Activated naive CD4-positive, alpha-beta T cell treated with anti-CD3 and anti-CD28 coated beads, Interleukin-2, amount 10 ng/mL, durations not matched to agents 7 days and 5 days (primary cell): ENCODE measurements at regions not wholly inside any gene's neighbourhood (a gene's known extent, or its start where the extent isn't known, plus 50 kb on each side); places are given as distances from the start of the nearest gene placed in this dataset.
"Not testable (repeated sequence)": the region's sequence is repeated elsewhere in the genome, so short reads cannot be mapped to it uniquely, and the experiment has no call there.

ENCODE experiments used
- CTCF ChIA-PET: fragments of 350-600 bp; sonication (Branson Sonifier 250); formaldehyde crosslinking; loops from one replicate; lab custom pipeline; 2021; ENCODE audit warnings: antibody characterized with exemption; lab: Charles Lee
- DNase-seq: peaks from one replicate; pipeline ENCODE4 v3.0.0-alpha.2; 2020
- H3K27ac Mint-ChIP-seq: one replicate; pipeline ENCODE4 v1.8.0; 2021; ENCODE audit warnings: mild to moderate bottlenecking, moderate library complexity, mixed read lengths
- H3K27me3 Mint-ChIP-seq: one replicate; pipeline ENCODE4 v1.8.0; 2021; ENCODE audit warnings: mild to moderate bottlenecking, mixed read lengths
- H3K36me3 Mint-ChIP-seq: one replicate; pipeline ENCODE4 v1.8.0; 2021; ENCODE audit warnings: mixed read lengths
- H3K4me1 Mint-ChIP-seq: one replicate; pipeline ENCODE4 v1.8.0; 2021; ENCODE audit warnings: mixed read lengths
- H3K4me3 Mint-ChIP-seq: one replicate; pipeline ENCODE4 v1.8.0; 2021; ENCODE audit warnings: mild to moderate bottlenecking, moderate library complexity, mixed read lengths
- H3K9me3 Mint-ChIP-seq: one replicate; pipeline ENCODE4 v1.8.0; 2021; ENCODE audit warnings: mixed read lengths

GRCh38 chr6:144394210-144394609, 109.1 kb downstream of the UTRN start:
- no peak overlapping the region for H3K4me3 Mint-ChIP-seq
- no peaks in the 10 kb centered on the region for H3K27me3 Mint-ChIP-seq
- no peak for DNase-seq
- CTCF ChIA-PET, result no interaction called here
- no peak overlapping the region for H3K27ac Mint-ChIP-seq
- peaks cover 20% of the 10 kb centered on the region for H3K9me3 Mint-ChIP-seq
- H3K36me3 Mint-ChIP-seq, result peaks cover 45% of the 10 kb centered on the region
- peaks cover 8% of the 10 kb centered on the region for H3K4me1 Mint-ChIP-seq

GRCh38 chr6:144395014-144395413, 109.9 kb downstream of the UTRN start:
- DNase-seq, result no peak
- CTCF ChIA-PET, result no interaction called here
- H3K4me3 Mint-ChIP-seq, result no peak overlapping the region
- H3K4me1 Mint-ChIP-seq, result peaks cover 8% of the 10 kb centered on the region
- no peaks in the 10 kb centered on the region for H3K27me3 Mint-ChIP-seq
- H3K36me3 Mint-ChIP-seq, result peaks cover 51% of the 10 kb centered on the region
- peaks cover 20% of the 10 kb centered on the region for H3K9me3 Mint-ChIP-seq
- no peak overlapping the region for H3K27ac Mint-ChIP-seq

- no peak for DNase-seq
- CTCF ChIA-PET, result no interaction called here
- Mint-ChIP-seq H3K27me3 (no peaks in the 10 kb centered on the region), H3K4me3 (no peak overlapping the region), H3K36me3 (peaks cover 44% of the 10 kb centered on the region), H3K9me3 (peaks cover 20% of the 10 kb centered on the region), H3K27ac (no peak overlapping the region), H3K4me1 (peaks cover 8% of the 10 kb centered on the region)
Observed at GRCh38 chr6:144395826-144396225, 110.7 kb downstream of the UTRN start.

- Mint-ChIP-seq H3K36me3 (peaks cover 50% of the 10 kb centered on the region), H3K27ac (no peak overlapping the region), H3K9me3 (peaks cover 20% of the 10 kb centered on the region), H3K4me1 (peaks cover 8% of the 10 kb centered on the region), H3K27me3 (no peaks in the 10 kb centered on the region), H3K4me3 (no peak overlapping the region)
- CTCF ChIA-PET, result no interaction called here
- no peak for DNase-seq
Observed at GRCh38 chr6:144397141-144397540, 112.0 kb downstream of the UTRN start.

- CTCF ChIA-PET, result no interaction called here
Observed at GRCh38 chr6:144400321-144400720, 115.2 kb downstream of the UTRN start.

GRCh38 chr6:144401736-144402733, 116.9 kb downstream of the UTRN start:
- Mint-ChIP-seq H3K9me3 (peaks cover 11% of the 10 kb centered on the region), H3K27me3 (no peaks in the 10 kb centered on the region), H3K4me1 (no peaks in the 10 kb centered on the region), H3K36me3 (peaks cover 67% of the 10 kb centered on the region), H3K4me3 (no peak overlapping the region), H3K27ac (no peak overlapping the region)
- CTCF ChIA-PET, result interaction anchor here (0.7 to 1.2 kb wide), 2 partner anchors 78 to 643 kb away, joined by 3 to 5 read pairs; no protein-coding TSS in a partner anchor
- DNase-seq, result no peak

More at GRCh38 chr6:144400321-144400720, 115.2 kb downstream of the UTRN start:
- no peaks in the 10 kb centered on the region for H3K4me1 Mint-ChIP-seq
- H3K9me3 Mint-ChIP-seq, result peaks cover 14% of the 10 kb centered on the region
- H3K4me3 Mint-ChIP-seq, result no peak overlapping the region
- no peaks in the 10 kb centered on the region for H3K27me3 Mint-ChIP-seq
- no peak overlapping the region for H3K27ac Mint-ChIP-seq
- H3K36me3 Mint-ChIP-seq, result peaks cover 67% of the 10 kb centered on the region
- no peak for DNase-seq

- Mint-ChIP-seq H3K4me3 (no peak overlapping the region), H3K4me1 (no peaks in the 10 kb centered on the region), H3K27ac (no peak overlapping the region), H3K36me3 (peaks cover 64% of the 10 kb centered on the region), H3K27me3 (no peaks in the 10 kb centered on the region), H3K9me3 (peaks cover 7% of the 10 kb centered on the region)
- no peak for DNase-seq
- CTCF ChIA-PET, result interaction anchor here (1.2 kb wide), 1 partner anchor 78 kb away, joined by 3 read pairs; no protein-coding TSS in a partner anchor
Observed at GRCh38 chr6:144402750-144403149, 117.6 kb downstream of the UTRN start.

- Mint-ChIP-seq H3K36me3 (peaks cover 58% of the 10 kb centered on the region), H3K4me3 (no peak overlapping the region), H3K27me3 (no peaks in the 10 kb centered on the region), H3K4me1 (no peaks in the 10 kb centered on the region), H3K9me3 (no peaks in the 10 kb centered on the region), H3K27ac (no peak overlapping the region)
- no peak for DNase-seq
- CTCF ChIA-PET, result interaction anchor here (1.0 kb wide), 1 partner anchor 122 kb away, joined by 3 read pairs; no protein-coding TSS in a partner anchor
Observed at GRCh38 chr6:144405163-144405562, 120.0 kb downstream of the UTRN start.

GRCh38 chr6:144406796-144407195, 121.7 kb downstream of the UTRN start:
- peaks cover 9% of the 10 kb centered on the region for H3K4me1 Mint-ChIP-seq
- no peaks in the 10 kb centered on the region for H3K27me3 Mint-ChIP-seq
- H3K36me3 Mint-ChIP-seq, result peaks cover 66% of the 10 kb centered on the region
- CTCF ChIA-PET, result no interaction called here
- no peak for DNase-seq
- no peak overlapping the region for H3K27ac Mint-ChIP-seq
- H3K4me3 Mint-ChIP-seq, result no peak overlapping the region
- no peaks in the 10 kb centered on the region for H3K9me3 Mint-ChIP-seq

GRCh38 chr6:144408161-144408560, 123.0 kb downstream of the UTRN start:
- Mint-ChIP-seq H3K4me3 (no peak overlapping the region), H3K4me1 (peaks cover 14% of the 10 kb centered on the region), H3K27me3 (no peaks in the 10 kb centered on the region), H3K27ac (no peak overlapping the region), H3K36me3 (peaks cover 54% of the 10 kb centered on the region), H3K9me3 (no peaks in the 10 kb centered on the region)
- CTCF ChIA-PET, result no interaction called here
- DNase-seq, result no peak

- Mint-ChIP-seq H3K4me1 (peaks cover 15% of the 10 kb centered on the region), H3K4me3 (no peak overlapping the region), H3K36me3 (peaks cover 37% of the 10 kb centered on the region), H3K27me3 (no peaks in the 10 kb centered on the region), H3K9me3 (no peaks in the 10 kb centered on the region), H3K27ac (no peak overlapping the region)
- DNase-seq, result no peak
- CTCF ChIA-PET, result interaction anchor here (0.7 kb wide), 1 partner anchor 72 kb away, joined by 4 read pairs; no protein-coding TSS in a partner anchor
Observed at GRCh38 chr6:144410059-144410458, 124.9 kb downstream of the UTRN start.

- H3K9me3 Mint-ChIP-seq, CTCF ChIA-PET, H3K27ac Mint-ChIP-seq, H3K4me3 Mint-ChIP-seq, DNase-seq, H3K27me3 Mint-ChIP-seq: not testable (repeated sequence)
- H3K4me1 Mint-ChIP-seq, result peaks cover 15% of the 10 kb centered on the region
- peaks cover 32% of the 10 kb centered on the region for H3K36me3 Mint-ChIP-seq
Observed at GRCh38 chr6:144410574-144410973, 125.4 kb downstream of the UTRN start.

- Mint-ChIP-seq H3K4me1 (peaks cover 15% of the 10 kb centered on the region), H3K4me3 (no peak overlapping the region), H3K27me3 (no peaks in the 10 kb centered on the region), H3K9me3 (no peaks in the 10 kb centered on the region), H3K36me3 (peaks cover 27% of the 10 kb centered on the region), H3K27ac (peak overlapping the region; percentile 0)
- CTCF ChIA-PET, result no interaction called here
- no peak for DNase-seq
Observed at GRCh38 chr6:144411531-144412165, 126.5 kb downstream of the UTRN start.

- H3K4me1 Mint-ChIP-seq, result peaks cover 21% of the 10 kb centered on the region
- CTCF ChIA-PET, result no interaction called here
- DNase-seq, result no peak
Observed at GRCh38 chr6:144413418-144413817, 128.3 kb downstream of the UTRN start.

More at GRCh38 chr6:144413418-144413817, 128.3 kb downstream of the UTRN start:
- no peak overlapping the region for H3K4me3 Mint-ChIP-seq
- H3K36me3 Mint-ChIP-seq, result peaks cover 14% of the 10 kb centered on the region
- no peaks in the 10 kb centered on the region for H3K9me3 Mint-ChIP-seq
- no peak overlapping the region for H3K27ac Mint-ChIP-seq
- no peaks in the 10 kb centered on the region for H3K27me3 Mint-ChIP-seq
